HepG2 (cell line): ENCODE measurements at regions not wholly inside any gene's neighbourhood (a gene's known extent, or its start where the extent isn't known, plus 50 kb on each side); places are given as distances from the start of the nearest gene placed in this dataset.

ENCODE experiments used
- ATAC-seq: fragments of 200-7000 bp; cut with Tn5 transposase; 3 replicates; pipeline ENCODE4 v1.9.1; 2020; ENCODE audit warnings: mild to moderate bottlenecking, moderate library complexity
- BruUV-seq: library from RNA; stranded (reverse); fragments of 400-500 nt; replicated peaks from 2 replicates; lab custom pipeline; 2021; lab: Mats Ljungman, UMichigan
- CTCF ChIA-PET: fragments of 300-600 bp; formaldehyde crosslinking; extraction: SDS; loops from one replicate; lab custom pipeline; 2021; ENCODE audit warnings: low total read pairs, inconsistent platforms, low intra/inter-chr PET ratio; lab: Yijun Ruan, JAX
- POLR2A ChIA-PET: fragments of 350-600 bp; sonication (Branson Sonifier 250); formaldehyde crosslinking; loops from one replicate; lab custom pipeline; 2020; ENCODE audit warnings: antibody characterized with exemption, inconsistent platforms; lab: Yijun Ruan, JAX
- DNase-seq: peaks from one replicate; pipeline ENCODE4 v3.0.0-alpha.2; 2015; ENCODE audit warnings: low spot score
- FAIRE-seq: peaks from 3 replicates; lab custom pipeline; 2011; peaks lifted over from hg19 to GRCh38; lab: Jason Lieb, UNC
- H2AFZ ChIP-seq: one replicate; pipeline ENCODE4 v1.6.1; 2011; ENCODE audit warnings: low read length, inconsistent platforms
- H3K27ac ChIP-seq: fragments of 300-600 bp; 3 replicates; pipeline ENCODE4 v1.8.0; 2011; ENCODE audit warnings: mixed run types, mild to moderate bottlenecking, mixed read lengths, low read length, inconsistent platforms; ENCODE audit not compliant: insufficient read depth; ENCODE audit errors: extremely low read length
- H3K27me3 ChIP-seq, 2 experiments: fragments of 200-600 bp in 1 of 2; 2 replicates in 1 of 2; 3 replicates in 1 of 2; pipeline versions ENCODE4 v1.6.0 to v1.8.0; 2011; ENCODE audit warnings: low read length in 2 of 2, mild to moderate bottlenecking in 2 of 2, moderate library complexity in 2 of 2, inconsistent platforms in 1 of 2; ENCODE audit not compliant: insufficient read depth in 2 of 2, control insufficient read depth in 1 of 2
- H3K36me3 ChIP-seq, 2 experiments: fragments of 200-600 bp in 1 of 2; replicated peaks in 1 of 2; 2 replicates in 1 of 2; 3 replicates in 1 of 2; pipeline versions ENCODE4 v1.5.1 to v1.8.0; 2011; ENCODE audit warnings: low read length in 2 of 2, inconsistent platforms in 1 of 2; ENCODE audit not compliant: insufficient read depth in 2 of 2, control insufficient read depth in 1 of 2
- H3K4me1 ChIP-seq: 2 replicates; pipeline ENCODE4 v1.5.1; 2012; ENCODE audit warnings: low read length, inconsistent platforms; ENCODE audit not compliant: insufficient read depth
- H3K4me2 ChIP-seq: 2 replicates; pipeline ENCODE4 v1.6.0; 2011; ENCODE audit warnings: low read depth, low read length, inconsistent platforms
- H3K4me3 ChIP-seq, 3 experiments: fragments of 200-600 bp in 1 of 3; sonication (generic), shearing (Covaris generic) in 1 of 3; replicated peaks in 1 of 3; 2 replicates each; pipeline ENCODE4 v1.5.1; 2011 to 2016; ENCODE audit warnings: low read length in 3 of 3, inconsistent platforms in 2 of 3, low read depth in 2 of 3, mild to moderate bottlenecking in 2 of 3, control low read depth in 1 of 3, mixed read lengths in 1 of 3; ENCODE audit not compliant: insufficient read depth in 1 of 3
- H3K79me2 ChIP-seq: one replicate; pipeline ENCODE4 v1.6.1; 2011; ENCODE audit warnings: low read length, inconsistent platforms; ENCODE audit not compliant: insufficient read depth
- H3K9ac ChIP-seq: 2 replicates; pipeline ENCODE4 v1.6.0; 2011; ENCODE audit warnings: mild to moderate bottlenecking, low read depth, low read length, inconsistent platforms; ENCODE audit not compliant: insufficient read depth
- H3K9me3 ChIP-seq: 2 replicates; pipeline ENCODE4 v1.5.1; 2012; ENCODE audit warnings: mild to moderate bottlenecking, low read length
- H4K20me1 ChIP-seq: 2 replicates; pipeline ENCODE4 v1.6.0; 2011; ENCODE audit warnings: inconsistent platforms, mild to moderate bottlenecking, low read length, moderate library complexity; ENCODE audit not compliant: insufficient read depth
- BCL3 ChIP-seq: sonication (generic); formaldehyde crosslinking; IDR thresholded peaks from 2 replicates; pipeline ENCODE4 v1.5.1; 2020; ENCODE audit warnings: mild to moderate bottlenecking, missing genetic modification reagents, moderate library complexity
- CEBPG ChIP-seq: IDR thresholded peaks from 2 replicates; pipeline ENCODE4 v1.6.1; 2016
- GMEB2 ChIP-seq: IDR thresholded peaks from 2 replicates; pipeline ENCODE4 v1.6.1; 2016; ENCODE audit warnings: missing biosample characterization, missing genetic modification reagents, low read depth
- HDAC2 ChIP-seq: sonication (generic); formaldehyde crosslinking; IDR thresholded peaks from 2 replicates; pipeline ENCODE4 v1.4.0; 2020; ENCODE audit warnings: missing genetic modification reagents
- MBD4 ChIP-seq: IDR thresholded peaks from 2 replicates; pipeline ENCODE4 v1.6.1; 2012; ENCODE audit warnings: low read length, inconsistent platforms, borderline replicate concordance
- PAF1 ChIP-seq: IDR thresholded peaks from 2 replicates; pipeline ENCODE4 v1.6.1; 2016; ENCODE audit warnings: missing genetic modification reagents, missing compliant biosample characterization
- STAG1 ChIP-seq: sonication (generic); formaldehyde crosslinking; IDR thresholded peaks from 2 replicates; pipeline ENCODE4 v1.4.0; 2020; ENCODE audit warnings: missing genetic modification reagents
- ZNF17 ChIP-seq: sonication (generic); formaldehyde crosslinking; IDR thresholded peaks from 2 replicates; pipeline ENCODE4 v1.5.0; 2020; ENCODE audit warnings: mild to moderate bottlenecking, missing genetic modification reagents
- ZNF44 ChIP-seq: sonication (generic); formaldehyde crosslinking; IDR thresholded peaks from 2 replicates; pipeline ENCODE4 v1.5.1; 2020; ENCODE audit warnings: mild to moderate bottlenecking, missing genetic modification reagents
- ZNF577 ChIP-seq: sonication (generic); formaldehyde crosslinking; IDR thresholded peaks from 2 replicates; pipeline ENCODE4 v1.4.0; 2020; ENCODE audit warnings: mild to moderate bottlenecking, low read depth, missing genetic modification reagents, borderline replicate concordance
- ZNF792 ChIP-seq: IDR thresholded peaks from 2 replicates; pipeline ENCODE4 v1.6.1; 2016
- WGBS: methylation state at CpG from one replicate; pipeline ENCODE4 v1.1.6; 2017; ENCODE audit warnings: low lambda C conversion rate; 5-methylcytosine and 5-hydroxymethylcytosine counted together
- in situ Hi-C: cut with HindIII; loops from 2 replicates; pipeline ENCODE4 v1.10.0; 2017; ENCODE audit warnings: low pct_unique_long_range_greater_than_20kb; ENCODE audit not compliant: extremely low pct_ligation_motif_present
- intact Hi-C: fragments of 100-400 bp; cut with micrococcal nuclease; formaldehyde crosslinking; loops from one replicate; pipeline ENCODE4 v1.10.0; 2022; ENCODE audit not compliant: unreplicated experiment
- TF ChIP-seq, protein P1 (sequence below): sonication (generic); formaldehyde crosslinking; IDR thresholded peaks from 2 replicates; pipeline ENCODE4 v1.5.0; 2020; ENCODE audit warnings: mild to moderate bottlenecking, missing genetic modification reagents
- TF ChIP-seq, protein P2 (sequence below): sonication (generic); formaldehyde crosslinking; IDR thresholded peaks from 2 replicates; pipeline ENCODE4 v1.5.0; 2020; ENCODE audit warnings: mild to moderate bottlenecking, missing genetic modification reagents, moderate library complexity

DNA sequence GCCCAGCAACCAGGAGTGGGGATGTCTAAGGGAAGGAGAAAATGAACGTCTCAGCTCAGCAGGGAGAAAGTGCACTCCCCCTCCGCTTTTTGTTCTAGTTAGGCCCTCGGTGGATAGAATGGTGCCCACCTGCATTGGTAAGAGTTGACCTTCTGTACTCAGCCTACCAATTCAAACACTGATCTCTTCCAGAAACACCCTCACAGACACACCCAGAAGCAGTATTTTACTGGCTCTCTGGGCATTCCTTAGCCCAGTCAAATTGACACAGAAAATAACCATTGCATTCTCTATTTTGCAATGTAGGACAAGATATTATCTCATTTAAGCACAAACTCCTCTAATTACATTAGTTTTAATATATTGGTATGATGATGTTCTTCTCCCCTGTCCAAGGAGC is 106.1 kb upstream of the C7orf33 start (continued):
- TF ChIP-seq, protein P1, sequence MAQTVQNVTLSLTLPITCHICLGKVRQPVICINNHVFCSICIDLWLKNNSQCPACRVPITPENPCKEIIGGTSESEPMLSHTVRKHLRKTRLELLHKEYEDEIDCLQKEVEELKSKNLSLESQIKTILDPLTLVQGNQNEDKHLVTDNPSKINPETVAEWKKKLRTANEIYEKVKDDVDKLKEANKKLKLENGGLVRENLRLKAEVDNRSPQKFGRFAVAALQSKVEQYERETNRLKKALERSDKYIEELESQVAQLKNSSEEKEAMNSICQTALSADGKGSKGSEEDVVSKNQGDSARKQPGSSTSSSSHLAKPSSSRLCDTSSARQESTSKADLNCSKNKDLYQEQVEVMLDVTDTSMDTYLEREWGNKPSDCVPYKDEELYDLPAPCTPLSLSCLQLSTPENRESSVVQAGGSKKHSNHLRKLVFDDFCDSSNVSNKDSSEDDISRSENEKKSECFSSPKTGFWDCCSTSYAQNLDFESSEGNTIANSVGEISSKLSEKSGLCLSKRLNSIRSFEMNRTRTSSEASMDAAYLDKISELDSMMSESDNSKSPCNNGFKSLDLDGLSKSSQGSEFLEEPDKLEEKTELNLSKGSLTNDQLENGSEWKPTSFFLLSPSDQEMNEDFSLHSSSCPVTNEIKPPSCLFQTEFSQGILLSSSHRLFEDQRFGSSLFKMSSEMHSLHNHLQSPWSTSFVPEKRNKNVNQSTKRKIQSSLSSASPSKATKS = no peak
- TF ChIP-seq HDAC2 (CRISPR knock-in tag) (no peak), ZNF792 (no peak), GMEB2 (CRISPR knock-in tag) (no peak), ZNF577 (CRISPR knock-in tag) (no peak), PAF1 (CRISPR knock-in tag) (no peak), ZNF44 (CRISPR knock-in tag) (no peak)

GRCh38 chr7:148485618-148486017 is 104.9 kb upstream of the C7orf33 start:
- peaks cover 2 to 6% of the 10 kb centered on the region in 2 experiments; a peak in 2 of 5 replicates for H3K27me3 ChIP-seq
- DNase-seq = no peak
- peak; percentile 34; the same call in 1 of the 3 replicates for ATAC-seq
- no peaks in the 10 kb centered on the region for H3K9me3 ChIP-seq
- H3K4me1 ChIP-seq = peaks cover 14% of the 10 kb centered on the region
- no peaks in the 10 kb centered on the region for H3K79me2 ChIP-seq
- FAIRE-seq = no peak
- H4K20me1 ChIP-seq = no peaks in the 10 kb centered on the region
- in situ Hi-C loops = loop anchor here (10.0 kb wide), 1 partner anchor 221 kb away; no protein-coding TSS in a partner anchor
- BruUV-seq = no TSS peak
- H3K9ac ChIP-seq = no peak overlapping the region
- TF ChIP-seq STAG1 (CRISPR knock-in tag) = peak; percentile 64
- TF ChIP-seq BCL3 (CRISPR knock-in tag) = no peak
- TF ChIP-seq MBD4 = no peak
- peak; percentile 37; the same call in 1 of the 2 replicates for TF ChIP-seq CEBPG (CRISPR knock-in tag)
- TF ChIP-seq, protein P2, sequence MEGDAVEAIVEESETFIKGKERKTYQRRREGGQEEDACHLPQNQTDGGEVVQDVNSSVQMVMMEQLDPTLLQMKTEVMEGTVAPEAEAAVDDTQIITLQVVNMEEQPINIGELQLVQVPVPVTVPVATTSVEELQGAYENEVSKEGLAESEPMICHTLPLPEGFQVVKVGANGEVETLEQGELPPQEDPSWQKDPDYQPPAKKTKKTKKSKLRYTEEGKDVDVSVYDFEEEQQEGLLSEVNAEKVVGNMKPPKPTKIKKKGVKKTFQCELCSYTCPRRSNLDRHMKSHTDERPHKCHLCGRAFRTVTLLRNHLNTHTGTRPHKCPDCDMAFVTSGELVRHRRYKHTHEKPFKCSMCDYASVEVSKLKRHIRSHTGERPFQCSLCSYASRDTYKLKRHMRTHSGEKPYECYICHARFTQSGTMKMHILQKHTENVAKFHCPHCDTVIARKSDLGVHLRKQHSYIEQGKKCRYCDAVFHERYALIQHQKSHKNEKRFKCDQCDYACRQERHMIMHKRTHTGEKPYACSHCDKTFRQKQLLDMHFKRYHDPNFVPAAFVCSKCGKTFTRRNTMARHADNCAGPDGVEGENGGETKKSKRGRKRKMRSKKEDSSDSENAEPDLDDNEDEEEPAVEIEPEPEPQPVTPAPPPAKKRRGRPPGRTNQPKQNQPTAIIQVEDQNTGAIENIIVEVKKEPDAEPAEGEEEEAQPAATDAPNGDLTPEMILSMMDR (CRISPR knock-in tag) = peak; percentile 50
- TF ChIP-seq ZNF17 (CRISPR knock-in tag) = no peak
- TF ChIP-seq, all 625 proteins: peak for 3
- intact Hi-C loops = loop anchor here (1.0 kb wide), 1 partner anchor 199 kb away; no protein-coding TSS in a partner anchor
- Histone ChIP-seq H2AFZ (no peak overlapping the region), H3K4me2 (no peak overlapping the region), H3K27ac (no peak overlapping the region), H3K4me3 (no peak overlapping the region), H3K36me3 (no peaks in the 10 kb centered on the region)
- CTCF ChIA-PET = interaction anchor here (1.7 kb wide), 1 partner anchor 199 kb away, joined by 7 read pairs; no protein-coding TSS in a partner anchor
- WGBS = 56% methylated on average over 3 of the region's 3 CpGs
- POLR2A ChIA-PET = no interaction called here
